ENCODE measurements at regions not wholly inside any gene's neighbourhood (a gene's known extent, or its start where the extent isn't known, plus 50 kb on each side); places are given as distances from the start of the nearest gene placed in this dataset.

DNA sequence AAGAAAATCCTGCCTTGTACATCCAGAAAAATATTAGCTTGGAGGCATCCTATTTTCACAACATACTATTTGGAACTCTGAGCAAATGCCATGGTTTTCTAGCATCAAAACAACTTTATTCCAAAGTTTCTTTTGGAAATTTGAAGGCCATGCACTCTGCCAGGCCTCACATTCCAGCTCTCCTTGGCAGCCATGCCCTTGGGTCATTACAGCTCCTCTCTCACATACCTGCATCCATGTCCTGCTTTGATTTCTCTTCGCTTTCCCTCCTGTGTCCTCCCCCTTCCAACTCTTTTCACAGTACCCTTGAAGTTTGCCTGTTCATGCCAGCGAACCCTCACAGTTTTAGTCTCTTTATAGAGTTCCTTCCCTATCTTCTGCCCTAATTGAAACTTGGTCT, 70.9 kb upstream of the TPRG1 start (continued):
- TF ChIP-seq, protein P1, sequence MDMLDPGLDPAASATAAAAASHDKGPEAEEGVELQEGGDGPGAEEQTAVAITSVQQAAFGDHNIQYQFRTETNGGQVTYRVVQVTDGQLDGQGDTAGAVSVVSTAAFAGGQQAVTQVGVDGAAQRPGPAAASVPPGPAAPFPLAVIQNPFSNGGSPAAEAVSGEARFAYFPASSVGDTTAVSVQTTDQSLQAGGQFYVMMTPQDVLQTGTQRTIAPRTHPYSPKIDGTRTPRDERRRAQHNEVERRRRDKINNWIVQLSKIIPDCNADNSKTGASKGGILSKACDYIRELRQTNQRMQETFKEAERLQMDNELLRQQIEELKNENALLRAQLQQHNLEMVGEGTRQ (IDR thresholded peaks at IDR 0.05) = no peak
- TF ChIP-seq NR3C1 (IDR thresholded peaks at IDR 0.05) = no peak

GRCh38 chr3:189101594-189101993, 70.2 kb upstream of the TPRG1 start:
- Histone ChIP-seq H3K27ac (no peak overlapping the region), H3K4me3 (no peak overlapping the region), H3K4me1 (no peaks in the 10 kb centered on the region), H3K4me2 (no peak overlapping the region), H3K9me3 (no peaks in the 10 kb centered on the region)
- DNase-seq (ENCODE audit: low read depth in 1 of 2, low spot score in 1 of 2) (no peak), FAIRE-seq (no peak), ATAC-seq (no peak)
- ChIA-PET CTCF (interaction anchor here (1.1 kb wide), 1 partner anchor 11 kb away, joined by 3 read pairs; no protein-coding TSS in a partner anchor), POLR2A (no interaction called here)
- 72% methylated on average over 2 of the region's 2 CpGs for WGBS (ENCODE audit: missing lambda C conversion rate)
- TF ChIP-seq ZNF302 (CRISPR knock-in tag; IDR thresholded peaks at IDR 0.05) (no peak), MYC (IDR thresholded peaks at IDR 0.05; ENCODE audit: borderline replicate concordance, low read length) (no peak), CBX8 (IDR thresholded peaks at IDR 0.05) (no peak), ZSCAN20 (CRISPR knock-in tag; IDR thresholded peaks at IDR 0.05) (no peak), POLR2A (IDR thresholded peaks at IDR 0.05; ENCODE audit: low read length) (no peak), BHLHE40 (IDR thresholded peaks at IDR 0.05; ENCODE audit: low read depth, low read length) (no peak), NFE2L2 (conservative IDR thresholded peaks at IDR 0.05; ENCODE audit: low read length) (no peak), JUN (IDR thresholded peaks at IDR 0.05) (no peak), MAZ (IDR thresholded peaks at IDR 0.05; ENCODE audit: borderline replicate concordance, low read depth, low read length) (no peak), ATOH8 (CRISPR knock-in tag; IDR thresholded peaks at IDR 0.05; ENCODE audit: low read depth) (no peak), TFCP2L1 (CRISPR knock-in tag; IDR thresholded peaks at IDR 0.05) (no peak), ELK1 (IDR thresholded peaks at IDR 0.05; ENCODE audit: low read depth, low read length) (no peak), HEYL (CRISPR knock-in tag; IDR thresholded peaks at IDR 0.05) (no peak), RARB (CRISPR knock-in tag; IDR thresholded peaks at IDR 0.05) (no peak), HOXA7 (CRISPR knock-in tag; IDR thresholded peaks at IDR 0.05) (no peak)
- TF ChIP-seq, protein P2, sequence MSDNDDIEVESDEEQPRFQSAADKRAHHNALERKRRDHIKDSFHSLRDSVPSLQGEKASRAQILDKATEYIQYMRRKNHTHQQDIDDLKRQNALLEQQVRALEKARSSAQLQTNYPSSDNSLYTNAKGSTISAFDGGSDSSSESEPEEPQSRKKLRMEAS (IDR thresholded peaks at IDR 0.05) = no peak

GRCh38 chr3:189103208-189103607, 68.6 kb upstream of the TPRG1 start:
- 50% methylated on average over 1 of the region's 1 CpG for whole genome bisulfite sequencing (ENCODE audit: missing lambda C conversion rate)

More at GRCh38 chr3:189103208-189103607, 68.6 kb upstream of the TPRG1 start:
- no peaks in the 10 kb centered on the region for H3K4me1 ChIP-seq
- no peaks in the 10 kb centered on the region for H3K9me3 ChIP-seq
- H3K27ac ChIP-seq = no peak overlapping the region
- ATAC-seq (no peak), FAIRE-seq (no peak), DNase-seq (ENCODE audit: low read depth in 1 of 2, low spot score in 1 of 2) (no peak)
- TF ChIP-seq ELK1 (IDR thresholded peaks at IDR 0.05; ENCODE audit: low read depth, low read length) (no peak), CTCF (IDR thresholded peaks at IDR 0.05) (no peak), HOXA7 (CRISPR knock-in tag; IDR thresholded peaks at IDR 0.05) (no peak), EP300 (IDR thresholded peaks at IDR 0.05) (no peak), BCL3 (IDR thresholded peaks at IDR 0.05) (no peak), PHF8 (IDR thresholded peaks at IDR 0.05; ENCODE audit: borderline replicate concordance, low read depth) (no peak), TFCP2L1 (CRISPR knock-in tag; IDR thresholded peaks at IDR 0.05) (no peak), CBX8 (IDR thresholded peaks at IDR 0.05) (no peak), ZSCAN20 (CRISPR knock-in tag; IDR thresholded peaks at IDR 0.05) (no peak), FOSL2 (IDR thresholded peaks at IDR 0.05) (no peak), FOSL2 (CRISPR knock-in tag; IDR thresholded peaks at IDR 0.05) (no peak), HEYL (CRISPR knock-in tag; IDR thresholded peaks at IDR 0.05) (no peak), KDM1A (IDR thresholded peaks at IDR 0.05; ENCODE audit: low read depth) (no peak)
- TF ChIP-seq, protein P1 (IDR thresholded peaks at IDR 0.05) = no peak
- H3K4me2 ChIP-seq = no peak overlapping the region
- ChIA-PET CTCF (no interaction called here), POLR2A (no interaction called here)
- H3K4me3 ChIP-seq = no peak overlapping the region

Measured in A549 (cell line).